Superior temporal gyrus (tissue), 1 donor: ENCODE measurements at regions not wholly inside any gene's neighbourhood (a gene's known extent, or its start where the extent isn't known, plus 50 kb on each side); places are given as distances from the start of the nearest gene placed in this dataset.
"Not testable (repeated sequence)": the region's sequence is repeated elsewhere in the genome, so short reads cannot be mapped to it uniquely, and the experiment has no call there.

Source experiments
- DNase-seq: peaks from one replicate; pipeline ENCODE4 v3.0.0-alpha.2; 2016; ENCODE audit errors: extremely low spot score

DNA sequence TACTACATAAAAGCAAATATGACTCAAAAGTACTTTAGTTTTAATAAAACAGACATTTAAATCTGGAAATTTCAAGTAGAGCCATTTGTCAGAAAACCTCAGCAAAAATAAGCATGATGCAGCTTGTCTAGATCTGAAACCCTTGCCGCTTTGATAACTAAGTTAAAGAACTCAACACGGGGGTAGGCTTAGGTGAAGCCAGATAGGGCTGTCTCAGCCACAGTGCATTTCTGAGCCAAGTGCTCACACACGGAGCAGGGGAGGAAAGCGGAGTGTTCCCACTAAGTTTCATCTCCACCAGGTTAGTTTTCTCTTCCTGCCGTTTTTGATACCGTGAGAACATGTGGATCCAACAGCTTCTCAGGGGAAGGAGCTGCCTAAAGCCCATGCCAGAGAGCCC lies 303.5 kb downstream of the BCL2L11 start:
- DNase-seq, result not testable (repeated sequence)

DNA sequence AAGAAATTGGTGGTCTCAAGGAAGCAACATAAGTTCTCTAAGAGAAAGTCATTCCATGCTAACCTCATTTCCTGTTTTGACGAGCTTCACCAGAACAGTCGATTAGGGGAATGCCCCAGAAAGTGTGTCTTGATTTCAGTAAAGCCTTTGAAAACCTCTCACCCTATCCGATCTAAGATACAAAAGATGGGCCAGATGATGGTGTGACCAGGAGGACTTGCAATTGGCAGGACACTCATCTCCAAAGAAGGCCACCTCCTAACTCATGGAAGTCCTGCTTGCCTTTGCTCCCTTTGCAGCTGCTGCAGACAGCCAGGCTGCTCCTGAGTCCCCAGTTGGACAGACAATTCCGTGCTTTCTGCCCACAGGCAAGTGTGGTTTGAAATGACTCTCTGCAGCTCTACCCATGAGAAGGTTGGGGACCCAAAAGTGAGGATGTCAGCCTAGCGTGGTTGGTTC lies 304.2 kb downstream of the BCL2L11 start:
- not testable (repeated sequence) for DNase-seq

DNA sequence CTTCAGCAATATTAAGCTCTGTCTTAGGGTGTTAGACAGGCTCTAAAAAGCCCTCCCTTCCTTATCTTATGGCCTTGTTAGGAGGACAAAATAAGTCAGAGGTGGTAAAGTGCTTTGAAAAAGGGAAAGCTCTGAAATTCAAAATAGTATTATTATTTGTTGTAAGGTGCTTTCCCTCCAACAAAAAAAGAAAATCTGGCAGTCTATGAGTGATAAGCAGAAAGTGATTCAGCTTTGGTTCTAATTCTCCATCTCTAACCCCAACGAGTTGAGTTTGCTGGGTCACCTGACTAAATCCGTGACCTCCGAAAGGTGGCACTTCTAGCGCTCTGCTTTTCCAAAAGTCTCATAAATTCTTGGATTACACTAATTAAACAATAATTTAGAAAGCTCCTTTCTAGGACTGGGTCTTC lies 305.1 kb downstream of the BCL2L11 start:
- not testable (repeated sequence) for DNase-seq

DNA sequence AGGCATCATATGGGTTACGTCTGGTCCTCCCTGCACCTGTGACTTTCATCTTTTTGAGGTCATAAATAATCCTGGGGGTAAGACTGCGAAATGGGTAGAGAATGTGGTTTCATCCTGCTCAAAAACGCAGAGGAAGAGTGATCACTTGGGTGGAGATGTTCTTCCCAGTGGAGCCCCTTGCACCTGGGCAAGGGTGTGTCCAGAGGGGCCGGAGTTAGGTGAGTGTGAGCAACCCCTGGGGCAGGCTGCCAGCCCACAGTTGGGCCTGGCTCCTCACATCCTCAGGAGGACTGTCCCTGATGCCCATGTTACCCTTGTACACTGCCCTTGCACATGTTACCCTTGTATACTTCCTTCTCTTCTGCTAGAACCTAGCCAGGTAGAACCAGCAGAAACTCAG lies 306.6 kb downstream of the BCL2L11 start:
- DNase-seq, result not testable (repeated sequence)

DNA sequence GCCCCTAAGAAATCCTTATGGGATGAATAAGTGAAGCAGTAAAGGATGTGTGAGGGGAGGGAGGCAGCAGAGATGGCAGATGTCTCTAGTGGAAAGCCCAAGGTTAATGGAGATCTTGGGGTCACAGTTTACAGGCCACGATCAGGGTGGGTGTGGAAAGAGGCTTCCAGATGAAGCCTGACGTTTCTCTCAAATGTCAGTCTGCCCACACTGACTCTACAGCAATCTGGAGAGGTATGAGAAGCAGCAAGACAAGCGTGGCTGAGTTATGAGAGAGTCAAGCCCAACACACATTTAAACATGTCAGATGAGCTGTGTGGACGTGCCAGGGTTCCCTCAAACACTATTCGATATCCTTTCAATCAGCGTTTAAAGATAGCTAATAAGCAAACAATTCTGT lies 308.2 kb downstream of the BCL2L11 start:
- not testable (repeated sequence) for DNase-seq

DNA sequence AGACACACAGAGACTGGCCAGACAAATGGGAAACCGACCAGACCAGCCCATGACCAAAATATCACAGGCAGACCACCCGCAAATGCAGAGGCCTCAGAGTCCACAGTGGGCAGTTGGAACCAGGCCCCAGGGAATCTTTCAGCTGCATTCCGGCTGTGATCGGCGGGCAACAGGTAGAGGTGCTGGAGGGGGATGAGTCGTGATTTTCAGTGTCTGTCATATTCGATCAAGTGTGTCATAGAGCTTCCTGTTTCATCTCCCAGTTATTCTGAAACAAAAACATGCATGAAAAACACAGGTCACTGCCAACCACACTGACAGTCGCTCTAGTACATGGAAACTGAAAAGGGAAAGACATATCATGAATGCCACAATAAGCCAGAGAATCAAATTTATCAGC lies 308.6 kb downstream of the BCL2L11 start:
- DNase-seq, result not testable (repeated sequence)

DNA sequence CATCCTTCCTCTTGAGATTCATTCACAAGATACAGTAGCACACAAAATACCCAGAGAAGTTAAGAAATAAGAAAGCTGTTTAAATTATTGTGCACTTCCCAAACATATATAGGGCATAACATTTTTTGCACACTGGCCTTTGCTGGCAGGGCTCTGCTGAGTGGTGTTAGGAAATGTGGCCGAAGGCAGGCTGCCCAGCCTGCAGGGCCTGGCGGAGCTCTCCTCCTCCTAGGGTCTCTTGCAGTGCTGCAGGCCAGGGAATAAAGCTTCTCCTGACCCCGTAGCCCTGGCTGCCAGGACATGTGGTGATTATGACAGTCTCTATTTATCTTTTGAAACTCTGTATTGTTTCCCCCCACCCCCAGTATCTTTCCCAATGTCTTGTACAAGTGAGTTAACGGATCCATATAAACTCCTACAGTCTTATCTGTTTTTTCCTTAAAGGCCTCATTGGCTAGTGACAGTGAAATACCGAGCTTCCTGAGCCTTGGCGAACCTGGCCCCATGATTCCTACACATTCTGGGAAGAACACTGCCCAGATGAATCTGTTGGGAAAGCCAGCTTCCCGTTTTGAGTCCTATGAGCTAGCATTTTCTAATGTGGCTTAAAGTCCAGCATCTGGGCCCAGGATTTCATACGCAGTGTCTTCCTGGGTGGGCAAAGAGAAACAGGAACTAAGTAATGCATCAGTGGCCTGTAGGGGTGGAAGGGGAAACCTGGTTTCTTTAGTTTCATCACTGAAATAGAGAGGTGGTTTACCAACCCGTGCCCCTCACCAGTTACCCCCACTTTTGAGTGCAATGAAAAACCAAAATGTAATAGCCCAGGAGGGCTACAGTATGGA lies 310.3 kb downstream of the BCL2L11 start:
- DNase-seq, result not testable (repeated sequence)

DNA sequence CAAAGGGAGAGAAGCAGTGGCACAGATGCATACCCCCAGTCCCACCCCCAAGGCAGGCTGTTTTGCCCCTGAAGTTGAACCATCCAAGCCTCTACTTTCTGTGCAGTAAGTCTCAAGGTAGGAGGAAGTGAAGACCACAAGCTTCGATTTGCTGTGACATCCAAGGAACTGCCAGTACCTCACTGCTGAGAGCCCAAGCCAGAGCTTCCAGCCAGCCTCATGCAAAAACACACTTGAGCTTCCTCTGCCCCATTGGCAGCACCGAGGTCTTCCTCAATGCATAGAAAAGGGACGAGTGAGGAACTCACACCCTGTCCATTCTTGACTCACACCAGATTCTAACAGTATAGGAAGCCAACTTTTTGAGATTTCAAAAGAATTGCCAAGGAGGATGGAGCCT lies 311.7 kb downstream of the BCL2L11 start:
- DNase-seq, result not testable (repeated sequence)

DNA sequence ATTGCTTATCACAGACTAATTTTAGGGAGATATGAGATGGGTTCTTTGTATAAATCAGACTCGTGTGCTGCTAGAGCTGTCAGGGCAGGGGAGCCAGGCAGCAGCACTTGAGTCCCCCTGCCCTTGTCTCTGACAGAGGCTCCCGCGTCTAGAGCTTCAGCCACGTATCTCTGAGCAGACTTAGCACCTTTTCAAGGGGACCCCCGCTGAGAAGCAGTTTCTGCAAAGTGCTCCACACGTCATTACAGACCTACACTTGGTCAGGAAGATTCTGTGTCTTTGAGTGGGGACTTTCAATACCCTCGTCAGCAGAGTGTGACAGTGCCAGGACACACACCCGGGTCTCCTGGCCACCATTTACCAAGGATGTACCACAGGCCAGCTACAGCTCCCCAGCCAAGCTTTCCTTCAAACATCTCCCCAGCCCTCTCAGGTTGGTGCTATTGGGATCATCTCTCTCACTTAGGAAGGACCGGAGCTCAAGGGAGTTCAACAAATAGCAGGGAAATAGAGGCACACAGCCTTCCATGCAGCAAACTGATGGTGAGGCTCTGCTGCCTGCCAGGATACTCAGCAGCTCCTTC lies 312.3 kb downstream of the BCL2L11 start:
- not testable (repeated sequence) for DNase-seq

DNA sequence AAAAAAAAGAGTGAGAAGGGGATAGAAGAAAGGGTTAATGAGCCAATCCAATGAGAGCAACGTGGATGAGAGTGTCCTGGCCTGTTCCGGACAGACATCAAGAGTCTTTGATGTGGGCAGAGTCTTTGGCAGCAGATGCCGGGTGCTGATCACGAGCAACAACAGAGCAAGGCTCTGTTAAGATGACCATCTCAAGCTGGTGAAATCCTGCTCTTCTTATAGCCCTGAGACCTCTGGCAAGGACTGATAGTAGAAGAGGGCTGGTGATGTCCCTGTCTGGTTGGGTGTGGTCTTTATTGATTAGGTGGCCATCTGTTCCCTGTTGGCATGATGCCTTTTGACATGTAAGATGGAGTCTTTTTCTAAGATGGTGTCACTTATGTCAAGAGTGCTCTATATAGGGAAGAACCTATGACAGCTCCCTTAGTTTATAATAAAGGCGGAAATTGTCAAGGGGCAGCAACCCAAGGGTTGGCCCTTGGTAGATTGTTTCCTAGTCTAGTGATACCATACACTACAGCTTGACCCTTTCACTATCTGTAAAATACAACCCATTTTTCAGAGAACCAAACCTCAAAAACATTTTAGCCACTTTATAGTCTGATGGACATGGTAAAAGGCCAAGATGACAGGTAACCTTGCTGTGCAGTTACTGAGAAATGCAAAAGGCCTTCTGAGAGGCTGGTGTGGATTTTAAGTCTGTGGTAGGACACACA lies 313.3 kb downstream of the BCL2L11 start:
- not testable (repeated sequence) for DNase-seq

DNA sequence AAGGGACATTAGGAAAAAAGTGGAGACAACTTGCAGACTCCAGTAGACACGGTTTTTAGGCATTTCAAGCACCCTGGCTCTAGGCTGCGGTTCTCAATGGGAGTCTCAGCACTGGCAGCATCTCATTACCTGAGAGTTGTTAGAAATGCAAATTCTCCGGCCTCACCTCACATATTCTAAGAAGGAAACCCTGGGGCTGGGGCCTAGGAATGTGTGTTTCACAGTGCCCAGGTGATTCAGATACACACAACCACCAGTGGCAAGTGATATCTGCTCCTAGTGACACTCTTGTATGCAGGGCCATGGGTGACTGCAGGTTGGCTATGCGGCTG lies 313.9 kb downstream of the BCL2L11 start:
- DNase-seq, result not testable (repeated sequence)

DNA sequence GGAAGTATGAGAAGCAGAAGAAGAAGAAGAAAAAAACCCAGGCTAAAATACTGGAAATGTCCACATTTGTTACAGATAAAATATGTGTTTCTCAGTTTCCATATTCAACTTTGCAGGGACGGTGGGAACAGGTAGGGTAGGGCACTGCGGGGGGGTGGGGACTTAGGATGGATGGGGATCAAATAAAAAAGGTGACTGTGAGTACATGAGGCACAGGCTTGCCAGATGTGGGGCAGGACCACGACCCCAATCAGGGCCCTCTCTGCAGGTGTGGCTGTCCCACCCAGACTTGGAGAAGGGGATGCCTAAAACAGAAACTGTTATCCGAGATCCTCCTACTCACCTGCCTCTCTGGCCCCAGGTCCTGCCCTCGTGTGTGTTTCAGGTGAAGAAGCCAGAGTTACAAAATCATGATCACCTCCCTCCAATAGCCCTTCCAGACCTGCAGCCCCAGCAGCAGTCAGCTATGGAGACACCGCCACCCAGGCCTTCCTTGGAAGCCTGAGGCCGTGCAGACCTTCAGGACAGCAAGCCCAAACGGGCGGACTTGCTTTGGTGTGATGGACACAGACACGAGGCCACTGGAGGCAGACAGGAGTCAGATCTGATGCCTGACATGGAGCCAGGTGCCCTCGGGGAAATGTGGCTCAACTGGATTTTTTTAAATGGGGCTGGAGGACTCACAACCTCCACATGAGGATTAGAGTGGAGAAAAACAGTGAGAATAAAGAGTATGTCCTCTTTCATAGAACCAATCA lies 315.0 kb downstream of the BCL2L11 start:
- not testable (repeated sequence) for DNase-seq

DNA sequence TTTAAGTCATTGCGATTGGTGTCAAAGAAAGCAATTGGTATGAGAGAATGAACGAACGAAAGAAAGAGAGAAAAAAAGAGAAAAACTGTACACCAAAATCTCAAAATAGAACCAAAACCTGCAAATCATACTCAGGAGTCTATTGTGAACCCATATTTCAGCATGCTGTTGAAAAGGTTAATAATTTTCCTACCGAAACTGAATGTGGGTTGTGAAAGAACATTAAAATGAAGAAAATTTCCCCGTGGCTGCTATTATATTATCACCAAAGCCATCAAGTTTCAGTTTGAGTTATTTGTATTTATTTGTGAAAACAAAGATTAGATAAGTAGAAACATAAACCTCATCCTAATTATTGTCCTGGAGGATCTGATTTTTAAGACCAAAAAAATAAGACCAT lies 315.7 kb downstream of the BCL2L11 start:
- DNase-seq, result not testable (repeated sequence)

DNA sequence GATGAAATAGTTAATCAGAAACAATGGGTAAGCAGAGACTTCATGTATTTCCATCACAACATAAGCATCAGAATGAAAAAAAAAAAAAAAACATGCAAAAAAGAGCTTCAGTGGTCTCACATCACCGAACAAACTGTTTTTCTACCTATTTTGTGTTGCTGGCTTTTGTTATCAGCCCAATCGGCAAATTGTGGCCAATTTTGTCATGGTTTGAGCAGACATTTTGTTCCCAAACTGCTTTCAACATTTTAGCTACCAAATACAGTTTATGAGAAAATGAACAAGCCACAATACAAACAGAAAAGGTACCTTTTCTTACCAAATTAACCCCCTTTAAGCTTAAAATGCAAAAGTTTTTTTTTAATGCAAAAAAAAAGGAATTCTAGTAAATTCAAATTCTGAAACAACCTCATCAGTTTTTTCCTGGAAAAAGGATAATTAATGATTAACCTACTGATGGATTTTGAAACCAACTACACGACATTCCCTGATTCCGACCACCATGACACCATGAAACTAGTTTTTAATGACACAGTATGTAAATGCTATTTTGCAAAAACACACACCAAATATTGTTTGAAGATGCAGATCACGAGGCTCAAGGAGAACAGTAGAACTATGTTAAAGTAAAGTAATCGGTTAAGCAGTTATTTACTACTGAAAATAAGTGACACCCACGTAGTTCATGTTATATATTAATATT lies 316.7 kb downstream of the BCL2L11 start:
- not testable (repeated sequence) for DNase-seq

DNA sequence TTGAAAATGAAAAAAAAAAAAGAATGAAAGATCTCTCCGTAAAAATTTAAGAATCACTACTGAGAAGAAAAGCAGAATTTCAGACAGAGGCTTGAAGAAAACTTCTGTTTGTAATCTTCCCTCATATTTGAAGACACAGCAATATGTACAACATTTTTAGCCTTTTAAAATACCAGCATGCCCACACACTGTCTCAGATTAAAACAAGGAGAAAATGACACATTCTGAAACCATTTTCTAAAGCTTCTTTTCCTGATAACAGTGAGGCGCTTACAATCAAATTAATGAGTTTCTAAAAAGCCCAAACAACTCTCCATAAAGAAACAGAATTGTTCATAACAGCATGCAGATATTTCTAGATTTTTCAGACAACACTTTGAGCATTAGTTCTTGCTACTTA lies 317.4 kb downstream of the BCL2L11 start:
- DNase-seq, result not testable (repeated sequence)

DNA sequence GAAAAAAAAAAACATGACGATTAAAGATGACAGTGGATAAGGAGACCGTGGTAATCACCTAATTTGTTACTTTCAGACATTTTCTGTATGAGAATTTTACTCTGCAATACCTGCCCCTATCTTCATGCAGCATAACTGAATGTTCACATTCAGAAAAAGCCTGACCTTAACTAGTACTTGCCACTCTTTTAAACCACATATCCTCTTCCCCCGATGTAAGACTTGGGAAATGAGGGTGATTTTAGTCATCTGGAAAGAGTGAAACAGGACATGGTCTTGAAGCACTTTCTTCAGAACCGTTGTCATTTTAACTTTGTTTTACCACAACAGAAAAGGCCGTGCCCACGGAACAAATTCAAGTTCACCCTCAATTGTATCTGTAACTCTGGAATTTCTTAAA lies 318.5 kb downstream of the BCL2L11 start:
- not testable (repeated sequence) for DNase-seq

DNA sequence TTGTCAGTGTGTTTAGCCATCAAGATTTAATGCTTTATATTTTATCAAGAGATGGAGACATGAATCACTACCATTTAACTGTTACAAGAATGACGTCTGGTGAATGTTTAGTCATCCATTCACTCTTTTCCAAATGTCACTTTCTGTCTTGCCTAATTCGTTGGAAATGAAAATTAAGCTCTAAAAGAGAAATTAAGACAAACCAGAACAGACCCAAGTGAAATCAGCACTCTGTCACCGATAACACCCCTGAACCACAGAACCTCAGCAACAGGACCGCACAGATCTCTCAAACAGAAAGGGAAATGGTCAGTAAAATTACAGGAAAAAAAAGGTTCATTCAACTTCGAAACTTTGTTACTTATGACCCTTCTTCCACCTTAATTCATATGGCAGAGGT lies 320.9 kb downstream of the BCL2L11 start:
- not testable (repeated sequence) for DNase-seq

DNA sequence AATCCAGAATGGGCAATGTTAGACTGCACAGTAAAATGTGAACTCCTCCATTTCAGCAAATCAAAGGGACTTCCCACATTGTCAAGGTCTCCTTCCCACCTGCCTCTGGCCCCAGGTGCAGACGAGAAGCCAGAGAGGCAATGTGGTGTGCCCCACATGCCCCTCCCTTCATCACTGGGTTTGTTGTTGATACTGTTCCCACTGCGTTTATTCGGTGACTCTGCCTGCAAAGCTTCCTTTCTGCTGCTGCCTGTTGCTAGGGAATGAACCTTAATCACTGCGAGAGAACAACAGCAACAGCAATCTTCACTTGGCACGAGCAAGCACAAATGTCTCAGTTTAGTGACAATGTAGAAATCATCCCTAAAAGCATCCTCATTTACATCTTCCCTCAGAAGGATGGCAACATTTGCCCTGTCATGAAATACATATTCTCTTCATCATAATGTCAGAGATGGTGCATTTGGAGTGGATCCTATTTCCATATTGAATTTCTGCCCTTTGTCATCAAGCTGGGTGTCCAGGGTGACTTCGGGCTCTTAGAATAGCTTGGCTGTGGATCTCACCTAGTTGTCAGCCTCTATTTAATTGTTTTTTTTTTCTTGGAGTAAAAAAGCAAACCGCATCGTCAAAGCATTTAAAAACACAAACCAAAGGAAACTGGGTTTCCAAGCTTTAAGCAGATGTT lies 322.2 kb downstream of the BCL2L11 start:
- not testable (repeated sequence) for DNase-seq

DNA sequence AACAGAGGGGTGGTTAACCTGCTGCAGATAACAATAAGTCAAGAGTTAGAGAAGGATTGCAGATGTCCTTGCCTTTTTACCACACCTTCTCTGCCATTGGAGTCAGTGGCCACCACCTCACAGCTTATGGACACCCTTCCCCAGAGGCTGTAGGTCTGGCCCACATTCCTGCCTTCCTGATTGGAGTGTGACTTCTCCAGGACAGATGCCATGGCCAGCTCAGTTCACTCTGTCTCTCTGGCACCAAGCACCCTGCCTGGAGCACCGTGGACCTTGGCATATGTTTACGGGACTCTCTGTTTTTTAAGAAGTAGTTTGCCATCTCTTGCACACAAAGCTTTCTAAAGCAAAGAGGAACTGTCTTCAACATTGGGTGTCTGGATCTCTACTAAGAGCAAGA lies 323.8 kb downstream of the BCL2L11 start:
- not testable (repeated sequence) for DNase-seq

DNA sequence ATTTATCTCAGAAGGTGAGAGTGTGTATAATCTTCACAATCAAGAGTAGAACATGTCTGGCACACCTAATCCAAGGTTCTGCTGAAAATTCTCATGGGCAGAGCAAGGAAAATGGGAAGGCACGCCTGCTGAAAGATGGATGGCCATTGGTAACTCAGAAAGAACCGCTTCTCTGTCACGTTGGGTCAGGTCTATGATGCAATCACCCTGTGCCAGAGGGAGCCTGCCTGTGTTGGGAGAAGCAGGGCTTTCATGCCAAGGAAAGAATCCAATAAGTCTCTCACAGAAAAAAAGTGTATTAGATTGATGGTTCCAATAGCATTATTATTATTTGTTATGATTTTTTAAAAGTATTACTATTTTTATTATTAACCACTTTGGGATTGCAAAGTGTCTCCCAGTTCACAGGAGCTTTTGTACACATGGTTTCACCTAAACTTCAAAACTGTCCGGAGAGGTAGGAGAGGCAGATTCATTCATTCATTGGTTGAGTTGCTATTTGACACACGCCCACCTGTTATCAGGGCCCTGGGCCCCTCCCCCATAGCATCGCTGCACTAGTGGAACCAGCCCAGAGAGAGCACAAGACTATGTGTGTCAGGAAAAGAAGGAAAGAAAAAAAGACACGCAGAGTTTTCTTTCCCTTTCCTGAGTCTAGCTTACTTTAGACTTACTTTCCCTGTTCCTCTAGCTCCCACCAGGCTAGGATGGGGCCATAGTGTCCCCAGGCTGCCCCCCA lies 324.6 kb downstream of the BCL2L11 start:
- not testable (repeated sequence) for DNase-seq
